CD4-positive, alpha-beta T cell (primary cell): ENCODE measurements at regions not wholly inside any gene's neighbourhood (a gene's known extent, or its start where the extent isn't known, plus 50 kb on each side); places are given as distances from the start of the nearest gene placed in this dataset.

Experiments used
- ATAC-seq: fragments of 200-7000 bp; cut with Tn5 transposase; one replicate; pipeline ENCODE4 v1.10.0; 2022; ENCODE audit warnings: mild to moderate bottlenecking; ENCODE audit not compliant: poor library complexity
- CTCF ChIA-PET: fragments of 350-600 bp; sonication (Branson Sonifier 250); formaldehyde crosslinking; loops from one replicate; lab custom pipeline; 2021; ENCODE audit warnings: antibody characterized with exemption, inconsistent platforms; lab: Charles Lee
- POLR2A ChIA-PET: fragments of 350-600 bp; sonication (Branson Sonifier 250); formaldehyde crosslinking; loops from one replicate; lab custom pipeline; 2021; ENCODE audit warnings: antibody characterized with exemption, inconsistent platforms; lab: Charles Lee
- DNase-seq, 14 experiments: peaks; one replicate each; pipeline ENCODE4 v3.0.0-alpha.2; 2013 to 2020; ENCODE audit warnings: mixed read lengths in 2 of 14
- H3K27ac ChIP-seq, 2 donors: one replicate each; pipeline versions ENCODE4 v1.5.1 to v1.7.0; 2013; ENCODE audit warnings: low read length in 2 of 2, low read depth in 1 of 2, mild to moderate bottlenecking in 1 of 2
- H3K27me3 ChIP-seq, 2 experiments: 1 replicate in 1 of 2; 2 replicates in 1 of 2; pipeline versions ENCODE4 v1.6.1 to v1.7.0; 2013; ENCODE audit warnings: low read length in 2 of 2, control low read depth in 1 of 2, mild to moderate bottlenecking in 1 of 2, moderate library complexity in 1 of 2; ENCODE audit not compliant: insufficient read depth in 2 of 2, control insufficient read depth in 1 of 2
- H3K36me3 ChIP-seq: one replicate; pipeline ENCODE4 v1.6.1; 2013; ENCODE audit warnings: low read length, control low read depth; ENCODE audit not compliant: insufficient read depth
- H3K4me1 ChIP-seq: one replicate; pipeline ENCODE4 v1.6.1; 2013; ENCODE audit warnings: low read length, control low read depth; ENCODE audit not compliant: insufficient read depth
- H3K4me3 ChIP-seq: one replicate; pipeline ENCODE4 v1.5.1; 2013; ENCODE audit warnings: mild to moderate bottlenecking, low read length, moderate library complexity
- H3K9me3 ChIP-seq, 2 experiments: 1 replicate in 1 of 2; 2 replicates in 1 of 2; pipeline versions ENCODE4 v1.6.1 to v1.7.0; 2013; ENCODE audit warnings: low read length in 2 of 2, mild to moderate bottlenecking in 2 of 2, control low read depth in 1 of 2, moderate library complexity in 1 of 2; ENCODE audit not compliant: control insufficient read depth in 1 of 2, insufficient read depth in 1 of 2
- H3K27ac Mint-ChIP-seq: one replicate; pipeline ENCODE4 v1.8.0; 2020; ENCODE audit warnings: mixed read lengths
- H3K27me3 Mint-ChIP-seq: one replicate; pipeline ENCODE4 v1.8.0; 2021; ENCODE audit warnings: mixed read lengths
- H3K36me3 Mint-ChIP-seq: one replicate; pipeline ENCODE4 v1.8.0; 2021; ENCODE audit warnings: low read depth, mixed read lengths
- H3K4me1 Mint-ChIP-seq: one replicate; pipeline ENCODE4 v1.8.0; 2021; ENCODE audit warnings: low read depth, mixed read lengths
- H3K4me3 Mint-ChIP-seq: one replicate; pipeline ENCODE4 v1.8.0; 2020; ENCODE audit warnings: mild to moderate bottlenecking, mixed read lengths
- H3K9me3 Mint-ChIP-seq: one replicate; pipeline ENCODE4 v1.8.0; 2020; ENCODE audit warnings: mixed read lengths
- CTCF ChIP-seq: fragments of 200-600 bp; IDR thresholded peaks from one replicate; pipeline ENCODE4 v1.8.0; 2022; ENCODE audit warnings: antibody characterized with exemption, mild to moderate bottlenecking
- intact Hi-C, 2 experiments: fragments of 100-400 bp; cut with DNase I in 1 of 2; cut with micrococcal nuclease in 1 of 2; formaldehyde crosslinking; loops; one replicate each; pipeline versions ENCODE4 v1.15.1 to v1.9.0; 2023 to 2025; cut with DNase I, micrococcal nuclease

DNA sequence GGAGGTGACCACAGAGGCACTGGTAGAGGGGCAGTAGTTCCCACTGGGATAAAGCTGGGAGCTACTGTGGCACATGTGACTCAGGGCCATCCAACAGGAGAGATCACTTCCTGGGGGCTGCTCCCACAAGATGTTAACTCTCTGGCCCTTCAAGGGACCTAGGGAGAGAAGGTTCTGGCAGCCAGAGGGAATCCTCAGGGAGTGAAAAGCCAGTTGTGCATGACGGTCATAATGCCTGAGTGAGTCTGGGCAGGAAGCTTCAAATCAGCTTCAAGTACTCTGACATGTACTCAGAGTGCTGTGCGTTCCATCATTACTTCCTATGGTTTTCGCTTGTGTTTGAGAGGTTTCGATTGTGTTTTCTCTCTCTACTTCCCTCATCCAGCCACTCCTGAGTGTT, 388.5 kb downstream of the GABRG2 start:
- intact Hi-C loops = no loop called here
- Mint-ChIP-seq H3K36me3 (no peaks in the 10 kb centered on the region), H3K27me3 (no peaks in the 10 kb centered on the region), H3K9me3 (peaks cover 15% of the 10 kb centered on the region), H3K4me1 (no peaks in the 10 kb centered on the region), H3K4me3 (no peak overlapping the region), H3K27ac (no peak overlapping the region)
- POLR2A ChIA-PET = no interaction called here
- DNase-seq = no peak
- Histone ChIP-seq H3K36me3 (no peaks in the 10 kb centered on the region), H3K9me3 (peaks cover 5 to 19% of the 10 kb centered on the region in 2 experiments), H3K4me1 (no peaks in the 10 kb centered on the region), H3K27me3 (no peaks in the 10 kb centered on the region), H3K27ac (no peak overlapping the region), H3K4me3 (no peak overlapping the region)
- CTCF ChIA-PET = no interaction called here
- no peak for TF ChIP-seq CTCF
- no peak for ATAC-seq

DNA sequence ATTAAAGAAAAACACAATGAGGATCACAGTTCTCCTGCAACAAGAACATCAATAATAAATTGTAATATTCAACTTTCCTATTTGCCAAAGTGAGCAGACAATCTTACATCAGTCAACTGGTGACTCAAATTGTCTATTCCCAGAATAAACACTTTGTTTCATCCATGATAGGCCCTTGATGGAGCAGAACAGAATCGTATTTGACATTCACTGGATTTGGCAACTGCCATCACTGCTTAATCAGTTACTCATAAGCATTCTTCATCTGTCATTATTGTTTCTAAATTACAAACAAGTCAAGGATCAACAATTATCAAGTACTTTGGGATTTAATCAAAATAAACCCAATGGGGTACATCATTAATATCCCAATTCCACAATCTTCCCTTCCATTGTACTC, 398.4 kb downstream of the GABRG2 start:
- DNase-seq = no peak
- intact Hi-C loops = no loop called here
- Mint-ChIP-seq H3K36me3 (no peaks in the 10 kb centered on the region), H3K4me1 (no peaks in the 10 kb centered on the region), H3K27ac (no peak overlapping the region), H3K27me3 (no peaks in the 10 kb centered on the region), H3K9me3 (peaks cover 6% of the 10 kb centered on the region), H3K4me3 (no peak overlapping the region)
- Histone ChIP-seq H3K4me1 (no peaks in the 10 kb centered on the region), H3K4me3 (no peak overlapping the region), H3K27me3 (no peaks in the 10 kb centered on the region), H3K9me3 (no peaks in the 10 kb centered on the region), H3K36me3 (no peaks in the 10 kb centered on the region), H3K27ac (no peak overlapping the region)
- TF ChIP-seq CTCF = no peak
- ATAC-seq = no peak
- CTCF ChIA-PET = no interaction called here
- POLR2A ChIA-PET = no interaction called here

GRCh38 chr5:162473041-162473714, 405.6 kb downstream of the GABRG2 start:
- no peaks in the 10 kb centered on the region for H3K4me1 Mint-ChIP-seq
- H3K9me3 Mint-ChIP-seq = peaks cover under 1% of the 10 kb centered on the region
- POLR2A ChIA-PET = no interaction called here
- no peak overlapping the region for H3K4me3 Mint-ChIP-seq
- no peak overlapping the region for H3K4me3 ChIP-seq
- no peak for ATAC-seq
- no peaks in the 10 kb centered on the region for H3K4me1 ChIP-seq
- H3K9me3 ChIP-seq = no peaks in the 10 kb centered on the region
- CTCF ChIA-PET = no interaction called here
- DNase-seq = no peak
- H3K27me3 Mint-ChIP-seq = no peaks in the 10 kb centered on the region
- TF ChIP-seq CTCF = no peak
- no peak overlapping the region for H3K27ac Mint-ChIP-seq
- no peaks in the 10 kb centered on the region for H3K36me3 Mint-ChIP-seq
- H3K27me3 ChIP-seq = no peaks in the 10 kb centered on the region
- H3K27ac ChIP-seq = no peak overlapping the region
- H3K36me3 ChIP-seq = no peaks in the 10 kb centered on the region
- intact Hi-C loops = no loop called here
